Ectodermal cell (in vitro differentiated cells): ENCODE measurements at regions not wholly inside any gene's neighbourhood (a gene's known extent, or its start where the extent isn't known, plus 50 kb on each side); places are given as distances from the start of the nearest gene placed in this dataset.

Experiments used
- H3K27ac ChIP-seq: 2 replicates; pipeline ENCODE4 v1.7.0; 2013; ENCODE audit warnings: mild to moderate bottlenecking, low read depth, low read length; ENCODE audit not compliant: insufficient read depth, poor library complexity, severe bottlenecking
- H3K27me3 ChIP-seq: 2 replicates; pipeline ENCODE4 v1.7.0; 2013; ENCODE audit warnings: mild to moderate bottlenecking, low read length; ENCODE audit not compliant: insufficient read depth, control insufficient read depth, poor library complexity, severe bottlenecking
- H3K36me3 ChIP-seq: one replicate; pipeline ENCODE4 v1.7.0; 2013; ENCODE audit warnings: low read length; ENCODE audit not compliant: control insufficient read depth, insufficient read depth
- H3K4me1 ChIP-seq: one replicate; pipeline ENCODE4 v1.7.0; 2013; ENCODE audit warnings: low read length; ENCODE audit not compliant: control insufficient read depth, insufficient read depth
- H3K4me3 ChIP-seq: 2 replicates; pipeline ENCODE4 v1.7.0; 2013; ENCODE audit warnings: low read depth, low read length, control low read depth; ENCODE audit not compliant: insufficient read depth
- H3K9me3 ChIP-seq: 2 replicates; pipeline ENCODE4 v1.7.0; 2013; ENCODE audit warnings: mild to moderate bottlenecking, low read length, moderate library complexity; ENCODE audit not compliant: control insufficient read depth
- WGBS, 2 experiments: methylation state at CpG; one replicate each; pipeline ENCODE4 v1.1.7; 2013; ENCODE audit warnings: missing lambda C conversion rate in 2 of 2; 5-methylcytosine and 5-hydroxymethylcytosine counted together

DNA sequence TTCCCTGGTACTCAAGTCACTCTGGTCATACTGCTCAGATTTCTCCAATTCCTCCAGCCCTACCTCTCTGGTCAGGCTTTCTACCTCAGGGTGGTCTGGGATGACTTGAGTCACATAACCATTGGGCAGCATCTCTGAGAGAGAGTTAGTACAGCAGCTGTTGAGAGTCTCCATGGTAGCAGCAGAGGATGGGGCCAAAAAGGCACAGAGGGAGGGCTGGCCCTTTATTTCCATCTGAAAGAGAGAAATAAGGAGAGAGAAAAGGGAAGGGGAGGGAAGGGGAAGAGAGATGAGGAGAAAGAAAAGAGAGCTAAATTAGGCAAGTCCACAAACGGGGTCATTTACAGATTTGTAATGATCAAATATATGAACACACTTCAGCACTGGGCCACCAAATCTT lies 149.1 kb upstream of the ARHGEF9 start:
- WGBS, 2 experiments: 20% methylated on average over 1 of the region's 1 CpG; no CpG with 5 or more reads in 1 of the 2 experiments
- no peaks in the 10 kb centered on the region for H3K4me1 ChIP-seq
- H3K4me3 ChIP-seq: no peak overlapping the region
- H3K27ac ChIP-seq: no peak overlapping the region
- no peaks in the 10 kb centered on the region for H3K36me3 ChIP-seq
- no peaks in the 10 kb centered on the region for H3K27me3 ChIP-seq
- H3K9me3 ChIP-seq: no peaks in the 10 kb centered on the region

DNA sequence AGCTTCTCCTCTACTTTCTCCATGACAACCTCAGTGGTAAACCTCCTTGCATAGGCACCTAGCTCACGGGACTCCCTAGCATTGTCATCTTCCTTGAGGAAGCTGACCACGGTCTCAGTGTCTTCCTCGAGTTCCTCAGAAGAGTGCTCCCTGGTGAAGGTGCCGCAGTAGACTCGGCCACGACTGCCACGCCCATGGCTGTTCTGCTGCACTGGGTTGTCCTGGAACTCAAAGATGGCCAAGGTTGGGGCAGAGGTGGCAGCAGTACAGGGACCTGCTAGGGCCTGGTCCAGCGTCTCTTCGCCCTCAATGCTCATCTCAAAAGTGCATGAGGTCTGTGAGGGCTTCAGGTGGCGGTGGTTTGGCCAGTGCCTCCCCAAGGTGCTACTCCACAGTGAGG lies 147.9 kb upstream of the ARHGEF9 start:
- no peak overlapping the region for H3K4me3 ChIP-seq
- H3K36me3 ChIP-seq: no peaks in the 10 kb centered on the region
- no peaks in the 10 kb centered on the region for H3K27me3 ChIP-seq
- no peaks in the 10 kb centered on the region for H3K9me3 ChIP-seq
- whole genome bisulfite sequencing, 2 experiments: 96 to 98% methylated on average over 10 of the region's 10 CpGs
- H3K27ac ChIP-seq: no peak overlapping the region
- H3K4me1 ChIP-seq: no peaks in the 10 kb centered on the region

DNA sequence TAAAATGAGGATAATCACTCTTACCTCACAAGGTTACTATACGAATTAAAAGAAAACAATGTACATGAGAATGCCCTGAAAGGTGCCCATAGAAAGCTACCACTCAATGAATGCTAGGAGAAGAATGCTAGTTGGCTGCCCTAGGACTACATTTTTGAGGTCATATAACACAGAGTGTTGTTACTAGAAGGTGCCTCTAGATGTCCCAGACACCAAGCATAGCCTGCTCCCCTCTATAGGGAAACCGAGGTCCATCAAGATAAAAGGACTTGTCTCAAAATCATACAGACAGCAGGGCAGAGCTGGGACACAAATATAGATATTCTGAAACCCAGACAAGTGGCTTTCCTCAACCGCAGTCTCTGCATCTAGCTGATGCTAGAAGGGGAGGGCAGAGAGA lies 147.0 kb upstream of the ARHGEF9 start:
- Histone ChIP-seq H3K4me3 (no peak overlapping the region), H3K27me3 (no peaks in the 10 kb centered on the region), H3K36me3 (no peaks in the 10 kb centered on the region), H3K9me3 (no peaks in the 10 kb centered on the region), H3K27ac (no peak overlapping the region), H3K4me1 (no peaks in the 10 kb centered on the region)
- 93 to 98% methylated on average over 3 of the region's 3 CpGs for WGBS, 2 experiments

DNA sequence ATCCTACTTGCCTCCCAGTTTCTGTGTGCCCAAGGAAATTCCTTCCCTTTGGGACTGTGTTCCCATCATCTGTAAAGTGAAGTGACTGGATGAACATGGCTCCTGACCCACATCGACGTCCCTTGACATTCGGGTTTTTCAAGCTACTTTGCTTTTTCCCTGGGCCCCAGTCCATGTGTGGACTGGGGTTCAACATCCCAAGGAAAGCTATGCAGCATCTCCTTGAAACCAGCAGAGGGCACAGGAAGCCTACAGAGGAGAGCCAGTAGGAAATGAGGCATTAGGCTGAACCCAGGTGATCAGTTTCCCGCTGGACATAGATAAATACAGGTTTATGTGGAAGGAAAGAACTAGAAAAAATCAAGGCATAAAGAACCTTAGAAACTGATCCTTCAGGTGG lies 145.1 kb upstream of the ARHGEF9 start:
- WGBS, 2 experiments: 44 to 46% methylated on average over 4 of the region's 4 CpGs

DNA sequence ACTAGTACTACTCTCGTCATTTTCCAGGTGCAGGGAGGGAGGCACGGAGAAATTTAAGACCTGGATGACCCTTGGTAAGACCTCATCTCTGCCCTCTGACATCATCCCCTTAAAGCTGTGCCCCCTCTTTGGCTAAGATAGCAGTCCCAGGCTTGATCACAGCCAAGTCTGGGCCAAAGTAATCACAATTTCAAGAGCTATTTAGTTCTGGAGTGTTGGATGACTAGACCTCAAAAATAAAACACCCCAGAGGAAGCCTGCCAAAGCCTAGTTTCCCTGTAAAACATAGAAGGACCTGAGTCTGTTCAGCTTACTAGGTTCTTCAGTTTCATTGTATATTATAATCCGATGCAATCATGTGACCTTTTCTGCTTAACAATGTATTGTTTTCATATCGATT lies 144.6 kb upstream of the ARHGEF9 start:
- Histone ChIP-seq H3K36me3 (no peaks in the 10 kb centered on the region), H3K4me3 (no peak overlapping the region), H3K27me3 (no peaks in the 10 kb centered on the region), H3K9me3 (no peaks in the 10 kb centered on the region), H3K4me1 (no peaks in the 10 kb centered on the region), H3K27ac (no peak overlapping the region)
- 92 to 98% methylated on average over 4 of the region's 4 CpGs for WGBS, 2 experiments

More for the DNA sequence above, 145.1 kb upstream of the ARHGEF9 start:
- Histone ChIP-seq H3K36me3 (no peaks in the 10 kb centered on the region), H3K4me1 (no peaks in the 10 kb centered on the region), H3K27ac (no peak overlapping the region), H3K27me3 (no peaks in the 10 kb centered on the region), H3K9me3 (no peaks in the 10 kb centered on the region), H3K4me3 (no peak overlapping the region)

DNA sequence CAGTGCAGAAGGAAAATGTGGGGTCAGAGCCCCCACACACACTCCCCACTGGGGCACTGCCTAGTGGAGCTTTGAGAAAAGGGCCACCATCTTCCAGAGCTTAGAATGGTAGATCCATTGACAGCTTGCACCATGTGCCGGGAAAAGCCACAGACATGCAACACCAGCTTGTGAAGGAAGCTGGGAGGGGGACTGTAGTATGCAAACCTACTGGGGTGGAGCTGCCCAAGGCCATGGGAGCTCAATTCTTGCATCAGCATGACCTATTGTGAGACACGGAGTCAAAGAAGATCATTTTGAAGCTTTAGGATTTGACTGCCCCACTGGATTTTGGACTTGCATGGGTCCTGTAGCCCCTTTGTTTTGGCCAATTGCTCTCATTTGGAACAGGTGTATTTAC lies 142.8 kb upstream of the ARHGEF9 start:
- H3K4me3 ChIP-seq: no peak overlapping the region
- H3K9me3 ChIP-seq: no peaks in the 10 kb centered on the region
- H3K27ac ChIP-seq: no peak overlapping the region
- WGBS, 2 experiments: 96 to 97% methylated on average over 2 of the region's 2 CpGs
- H3K4me1 ChIP-seq: no peaks in the 10 kb centered on the region
- H3K27me3 ChIP-seq: no peaks in the 10 kb centered on the region
- H3K36me3 ChIP-seq: no peaks in the 10 kb centered on the region

DNA sequence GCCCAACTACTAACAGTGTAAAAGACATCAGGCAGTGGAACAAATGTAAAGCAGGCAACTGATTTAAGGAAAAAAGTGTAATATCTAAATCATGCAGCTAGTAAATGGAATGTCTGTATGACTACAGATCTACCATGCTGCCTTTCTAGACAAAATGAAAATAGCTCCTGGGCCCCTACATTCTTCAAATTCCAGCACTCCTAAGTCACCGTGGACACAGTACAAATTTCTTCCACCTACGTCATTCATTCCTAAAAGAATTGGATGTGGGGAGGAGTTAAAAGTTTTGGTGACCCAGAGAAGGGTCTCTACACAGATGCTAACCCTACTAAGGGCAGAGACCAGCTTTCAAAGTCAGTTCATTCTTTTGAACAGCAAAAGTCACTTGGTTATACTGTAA lies 137.2 kb upstream of the ARHGEF9 start:
- H3K9me3 ChIP-seq: no peaks in the 10 kb centered on the region
- H3K4me1 ChIP-seq: no peaks in the 10 kb centered on the region
- no peak overlapping the region for H3K4me3 ChIP-seq
- H3K27ac ChIP-seq: no peak overlapping the region
- H3K36me3 ChIP-seq: no peaks in the 10 kb centered on the region
- no peaks in the 10 kb centered on the region for H3K27me3 ChIP-seq
- no CpG with 5 or more reads among the region's 2 CpGs for WGBS, 2 experiments

DNA sequence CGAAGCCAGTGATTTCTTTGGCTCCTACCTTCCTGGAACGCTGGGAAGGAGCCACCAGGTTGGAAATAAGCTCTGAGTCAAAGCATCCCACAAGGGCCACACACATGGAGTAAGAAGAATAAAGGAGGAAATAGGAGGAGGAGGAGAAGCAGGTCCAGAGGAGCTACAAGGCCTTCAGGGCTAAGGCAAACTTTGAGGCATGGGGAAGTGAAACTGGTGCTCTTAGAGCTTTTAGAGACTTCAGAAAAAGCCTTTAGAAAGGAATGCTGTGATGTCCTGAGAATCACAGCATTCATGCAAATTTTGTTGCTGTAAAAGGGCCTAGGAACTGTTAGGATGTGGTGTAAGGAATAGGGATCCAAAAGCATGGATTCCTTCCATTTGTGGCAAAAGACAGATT lies 135.9 kb upstream of the ARHGEF9 start:
- WGBS, 2 experiments: 88 to 96% methylated on average over 2 of the region's 2 CpGs
- H3K4me3 ChIP-seq: no peak overlapping the region
- no peaks in the 10 kb centered on the region for H3K4me1 ChIP-seq
- H3K27ac ChIP-seq: no peak overlapping the region
- H3K9me3 ChIP-seq: no peaks in the 10 kb centered on the region
- H3K36me3 ChIP-seq: no peaks in the 10 kb centered on the region
- H3K27me3 ChIP-seq: no peaks in the 10 kb centered on the region

DNA sequence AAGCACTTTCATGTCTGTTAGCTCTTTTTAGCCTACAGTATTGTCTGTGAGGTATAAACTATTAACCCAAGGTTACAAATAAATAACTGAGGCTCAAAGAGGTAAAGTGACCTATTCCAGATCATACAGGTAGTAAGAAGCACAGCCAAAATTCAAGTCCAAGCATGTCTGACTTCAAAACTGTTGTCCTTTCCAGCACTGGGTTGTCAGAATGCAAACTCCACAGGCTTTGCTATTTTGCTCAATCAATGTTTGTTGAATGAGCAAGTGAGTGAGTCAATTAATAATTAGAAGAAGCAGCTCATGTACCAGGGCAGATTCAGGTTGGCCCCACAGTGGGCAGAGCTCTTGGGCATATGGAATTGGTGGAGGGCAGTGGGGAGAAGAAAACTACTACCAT lies 134.1 kb upstream of the ARHGEF9 start:
- Histone ChIP-seq H3K36me3 (no peaks in the 10 kb centered on the region), H3K27ac (no peak overlapping the region), H3K9me3 (no peaks in the 10 kb centered on the region), H3K4me3 (no peak overlapping the region), H3K27me3 (no peaks in the 10 kb centered on the region), H3K4me1 (no peaks in the 10 kb centered on the region)

DNA sequence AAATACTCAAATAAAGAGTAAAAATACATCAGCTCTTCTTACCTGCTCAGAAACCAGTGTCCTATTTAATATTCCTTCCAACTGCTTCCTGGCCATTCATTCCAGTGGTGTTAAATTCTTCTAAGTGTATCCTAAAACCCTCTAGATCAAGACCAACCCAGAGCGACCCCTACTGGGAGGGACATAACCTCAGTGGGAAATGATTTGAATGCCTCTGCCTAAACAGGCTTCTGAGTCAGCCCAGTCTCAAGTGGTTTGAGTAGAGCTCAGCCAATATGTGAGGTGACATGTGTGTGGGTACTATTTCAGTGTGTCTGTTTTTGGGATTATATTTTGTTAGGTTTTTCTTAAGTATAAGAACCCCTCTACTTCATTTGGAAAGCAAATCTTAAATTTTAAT lies 133.6 kb upstream of the ARHGEF9 start:
- 33 to 60% methylated on average over 1 of the region's 1 CpG for WGBS, 2 experiments
- H3K27ac ChIP-seq: no peak overlapping the region

DNA sequence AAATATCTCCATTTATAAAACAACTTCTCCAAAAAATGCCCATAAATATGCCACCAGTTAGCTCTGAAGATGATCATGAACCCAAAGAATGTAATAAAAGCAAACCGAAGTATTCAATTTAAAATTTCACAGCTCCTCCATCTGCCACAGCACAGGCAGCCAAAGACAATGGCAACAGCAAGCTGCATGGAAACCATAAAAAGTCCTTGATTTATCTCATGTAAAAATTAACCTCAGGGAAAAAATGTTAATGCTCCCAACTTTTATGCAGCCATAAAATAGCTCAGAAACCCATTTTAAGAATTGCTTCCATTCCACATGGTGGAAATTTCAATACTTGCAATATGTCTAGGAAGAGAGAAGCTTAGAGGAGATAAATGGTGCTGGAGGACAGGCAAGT lies 132.3 kb upstream of the ARHGEF9 start:
- H3K36me3 ChIP-seq: no peaks in the 10 kb centered on the region
- 94 to 100% methylated on average over 1 of the region's 1 CpG for WGBS, 2 experiments
- no peak overlapping the region for H3K27ac ChIP-seq
- no peak overlapping the region for H3K4me3 ChIP-seq
- H3K9me3 ChIP-seq: no peaks in the 10 kb centered on the region
- no peaks in the 10 kb centered on the region for H3K27me3 ChIP-seq
- no peaks in the 10 kb centered on the region for H3K4me1 ChIP-seq

More for the DNA sequence above, 133.6 kb upstream of the ARHGEF9 start:
- Histone ChIP-seq H3K9me3 (no peaks in the 10 kb centered on the region), H3K4me1 (no peaks in the 10 kb centered on the region), H3K4me3 (no peak overlapping the region), H3K27me3 (no peaks in the 10 kb centered on the region), H3K36me3 (no peaks in the 10 kb centered on the region)
